ENCODE measurements at regions not wholly inside any gene's neighbourhood (a gene's known extent, or its start where the extent isn't known, plus 50 kb on each side); places are given as distances from the start of the nearest gene placed in this dataset.

DNA sequence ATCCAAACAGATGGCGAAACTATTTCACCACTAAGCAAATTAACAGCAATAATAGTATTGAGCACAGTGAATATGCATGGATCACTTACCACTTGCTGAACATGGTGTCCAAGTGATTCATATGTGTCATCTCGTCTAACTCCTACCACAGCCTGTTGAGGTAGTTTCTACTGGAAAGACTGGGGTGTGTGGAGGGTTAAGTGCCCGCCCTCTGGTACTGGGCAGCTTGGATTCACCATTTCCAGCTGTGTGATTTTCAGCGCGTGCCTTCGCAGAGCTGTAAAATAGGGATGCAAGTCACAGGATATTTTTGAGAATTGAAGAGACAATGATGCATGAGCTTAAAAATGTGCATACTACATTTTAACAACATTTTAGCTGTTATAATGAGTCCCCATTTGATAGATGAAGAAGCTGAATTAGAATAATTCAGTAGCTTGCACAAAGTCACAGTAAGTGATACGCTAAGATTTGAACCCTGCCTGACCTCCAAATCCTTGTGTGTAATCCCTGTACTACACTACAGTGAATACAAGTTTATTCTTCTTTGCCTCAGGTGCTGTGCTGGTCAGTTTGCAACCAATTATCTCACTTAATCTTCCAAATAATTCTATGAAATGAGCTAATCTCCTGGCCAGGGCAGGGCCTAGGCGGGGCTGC lies 75.2 kb upstream of the SIX2 start:
- Histone ChIP-seq H4K20me1 (ENCODE audit: insufficient read depth) (no peaks in the 10 kb centered on the region), H3K27me3 (ENCODE audit: insufficient read depth, low read depth, low read length) (no peaks in the 10 kb centered on the region), H3K9me3 (ENCODE audit: low read length) (no peaks in the 10 kb centered on the region), H3F3A (ENCODE audit: insufficient read depth, low read length, poor library complexity, severe bottlenecking) (no peaks in the 10 kb centered on the region), H3K4me3 (ENCODE audit: low read length) (no peak overlapping the region), H3K36me3 (ENCODE audit: insufficient read depth, low read length) (no peaks in the 10 kb centered on the region), H3K27ac (ENCODE audit: low read length) (no peak overlapping the region), H2AFZ (ENCODE audit: low read depth, low read length) (no peak overlapping the region), H3K79me2 (replicated peaks; ENCODE audit: insufficient read depth, low read length) (no peaks in the 10 kb centered on the region), H3K4me2 (ENCODE audit: low read length) (no peak overlapping the region), H3K9ac (ENCODE audit: low read length) (no peak overlapping the region), H3K9me2 (ENCODE audit: insufficient read depth, low read length) (no peaks in the 10 kb centered on the region)
- no peak for TF ChIP-seq POLR2AphosphoS5 (IDR thresholded peaks at IDR 0.05)
- no peak for TF ChIP-seq TAF1 (IDR thresholded peaks at IDR 0.05; ENCODE audit: low read depth)
- TF ChIP-seq MXI1 (conservative IDR thresholded peaks at IDR 0.05; ENCODE audit: poor library complexity, severe bottlenecking) = no peak
- no peak for TF ChIP-seq SMC3 (conservative IDR thresholded peaks at IDR 0.05; ENCODE audit: poor library complexity)
- TF ChIP-seq, protein P1, sequence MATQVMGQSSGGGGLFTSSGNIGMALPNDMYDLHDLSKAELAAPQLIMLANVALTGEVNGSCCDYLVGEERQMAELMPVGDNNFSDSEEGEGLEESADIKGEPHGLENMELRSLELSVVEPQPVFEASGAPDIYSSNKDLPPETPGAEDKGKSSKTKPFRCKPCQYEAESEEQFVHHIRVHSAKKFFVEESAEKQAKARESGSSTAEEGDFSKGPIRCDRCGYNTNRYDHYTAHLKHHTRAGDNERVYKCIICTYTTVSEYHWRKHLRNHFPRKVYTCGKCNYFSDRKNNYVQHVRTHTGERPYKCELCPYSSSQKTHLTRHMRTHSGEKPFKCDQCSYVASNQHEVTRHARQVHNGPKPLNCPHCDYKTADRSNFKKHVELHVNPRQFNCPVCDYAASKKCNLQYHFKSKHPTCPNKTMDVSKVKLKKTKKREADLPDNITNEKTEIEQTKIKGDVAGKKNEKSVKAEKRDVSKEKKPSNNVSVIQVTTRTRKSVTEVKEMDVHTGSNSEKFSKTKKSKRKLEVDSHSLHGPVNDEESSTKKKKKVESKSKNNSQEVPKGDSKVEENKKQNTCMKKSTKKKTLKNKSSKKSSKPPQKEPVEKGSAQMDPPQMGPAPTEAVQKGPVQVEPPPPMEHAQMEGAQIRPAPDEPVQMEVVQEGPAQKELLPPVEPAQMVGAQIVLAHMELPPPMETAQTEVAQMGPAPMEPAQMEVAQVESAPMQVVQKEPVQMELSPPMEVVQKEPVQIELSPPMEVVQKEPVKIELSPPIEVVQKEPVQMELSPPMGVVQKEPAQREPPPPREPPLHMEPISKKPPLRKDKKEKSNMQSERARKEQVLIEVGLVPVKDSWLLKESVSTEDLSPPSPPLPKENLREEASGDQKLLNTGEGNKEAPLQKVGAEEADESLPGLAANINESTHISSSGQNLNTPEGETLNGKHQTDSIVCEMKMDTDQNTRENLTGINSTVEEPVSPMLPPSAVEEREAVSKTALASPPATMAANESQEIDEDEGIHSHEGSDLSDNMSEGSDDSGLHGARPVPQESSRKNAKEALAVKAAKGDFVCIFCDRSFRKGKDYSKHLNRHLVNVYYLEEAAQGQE (IDR thresholded peaks at IDR 0.05; ENCODE audit: borderline replicate concordance) = no peak
- TF ChIP-seq EP300 (conservative IDR thresholded peaks at IDR 0.05; ENCODE audit: poor library complexity, severe bottlenecking) = no peak
- TF ChIP-seq EZH2 (IDR thresholded peaks at IDR 0.05; ENCODE audit: borderline replicate concordance, insufficient read depth, low read length, poor library complexity, severe bottlenecking) = no peak
- TF ChIP-seq, protein P2, sequence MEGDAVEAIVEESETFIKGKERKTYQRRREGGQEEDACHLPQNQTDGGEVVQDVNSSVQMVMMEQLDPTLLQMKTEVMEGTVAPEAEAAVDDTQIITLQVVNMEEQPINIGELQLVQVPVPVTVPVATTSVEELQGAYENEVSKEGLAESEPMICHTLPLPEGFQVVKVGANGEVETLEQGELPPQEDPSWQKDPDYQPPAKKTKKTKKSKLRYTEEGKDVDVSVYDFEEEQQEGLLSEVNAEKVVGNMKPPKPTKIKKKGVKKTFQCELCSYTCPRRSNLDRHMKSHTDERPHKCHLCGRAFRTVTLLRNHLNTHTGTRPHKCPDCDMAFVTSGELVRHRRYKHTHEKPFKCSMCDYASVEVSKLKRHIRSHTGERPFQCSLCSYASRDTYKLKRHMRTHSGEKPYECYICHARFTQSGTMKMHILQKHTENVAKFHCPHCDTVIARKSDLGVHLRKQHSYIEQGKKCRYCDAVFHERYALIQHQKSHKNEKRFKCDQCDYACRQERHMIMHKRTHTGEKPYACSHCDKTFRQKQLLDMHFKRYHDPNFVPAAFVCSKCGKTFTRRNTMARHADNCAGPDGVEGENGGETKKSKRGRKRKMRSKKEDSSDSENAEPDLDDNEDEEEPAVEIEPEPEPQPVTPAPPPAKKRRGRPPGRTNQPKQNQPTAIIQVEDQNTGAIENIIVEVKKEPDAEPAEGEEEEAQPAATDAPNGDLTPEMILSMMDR (IDR thresholded peaks at IDR 0.05; ENCODE audit: poor library complexity, severe bottlenecking) = no peak
- TF ChIP-seq RAD21 (conservative IDR thresholded peaks at IDR 0.05) = no peak

DNA sequence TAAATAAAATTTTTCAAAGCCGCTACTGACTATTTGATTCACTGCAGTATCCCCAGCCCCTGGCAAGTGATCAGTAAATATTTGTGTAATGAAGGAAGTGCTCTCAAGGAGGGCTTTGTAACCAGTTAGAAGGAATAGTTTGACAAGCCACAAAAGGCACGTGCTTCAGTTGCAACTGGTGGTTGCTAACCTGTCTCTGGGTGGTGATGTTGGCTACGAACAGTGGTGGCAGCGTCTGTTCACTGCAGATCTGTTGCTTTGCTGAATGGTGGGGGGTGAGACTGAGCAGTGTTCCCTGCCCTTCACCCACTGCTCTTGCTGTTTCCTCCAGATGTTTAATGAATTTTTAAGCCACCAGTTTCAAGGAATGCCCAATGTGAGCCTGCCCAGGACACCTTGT lies 73.9 kb upstream of the SIX2 start:
- H2AFZ ChIP-seq (ENCODE audit: low read depth, low read length) = no peak overlapping the region
- no peak overlapping the region for H3K4me2 ChIP-seq (ENCODE audit: low read length)
- TF ChIP-seq, protein P2 (IDR thresholded peaks at IDR 0.05; ENCODE audit: poor library complexity, severe bottlenecking) = no peak
- no peaks in the 10 kb centered on the region for H3K9me3 ChIP-seq (ENCODE audit: low read length)
- H4K20me1 ChIP-seq (ENCODE audit: insufficient read depth) = no peaks in the 10 kb centered on the region
- no peaks in the 10 kb centered on the region for H3K79me2 ChIP-seq (replicated peaks; ENCODE audit: insufficient read depth, low read length)
- H3K27ac ChIP-seq (ENCODE audit: low read length) = no peak overlapping the region
- H3F3A ChIP-seq (ENCODE audit: insufficient read depth, low read length, poor library complexity, severe bottlenecking) = no peaks in the 10 kb centered on the region
- no peak overlapping the region for H3K9ac ChIP-seq (ENCODE audit: low read length)
- H3K36me3 ChIP-seq (ENCODE audit: insufficient read depth, low read length) = no peaks in the 10 kb centered on the region
- H3K9me2 ChIP-seq (ENCODE audit: insufficient read depth, low read length) = no peaks in the 10 kb centered on the region
- H3K4me3 ChIP-seq (ENCODE audit: low read length) = no peak overlapping the region
- no peaks in the 10 kb centered on the region for H3K27me3 ChIP-seq (ENCODE audit: insufficient read depth, low read depth, low read length)
